HL-60 (cell line): ENCODE measurements at regions not wholly inside any gene's neighbourhood (a gene's known extent, or its start where the extent isn't known, plus 50 kb on each side); places are given as distances from the start of the nearest gene placed in this dataset.

Experiments used
- DNase-seq, 2 experiments: peaks; one replicate each; pipeline ENCODE4 v3.0.0-alpha.2; 2010 to 2020; ENCODE audit warnings: low read depth in 1 of 2, low spot score in 1 of 2
- H3K27ac ChIP-seq: fragments of 250-450 bp; sonication (Bioruptor Pico); replicated peaks from 2 replicates; pipeline ENCODE4 v1.5.1; 2020; ENCODE audit warnings: mild to moderate bottlenecking, moderate library complexity
- H3K27me3 ChIP-seq: fragments of 250-450 bp; sonication (Bioruptor Pico); 2 replicates; pipeline ENCODE4 v1.5.1; 2021; ENCODE audit warnings: mild to moderate bottlenecking, moderate library complexity; ENCODE audit not compliant: insufficient read depth, poor library complexity, severe bottlenecking
- H3K4me3 ChIP-seq: replicated peaks from 2 replicates; pipeline ENCODE4 v1.5.1; 2011; ENCODE audit warnings: mild to moderate bottlenecking, control low read depth, low read length; ENCODE audit not compliant: insufficient read depth
- CTCF ChIP-seq: IDR thresholded peaks from one replicate; pipeline ENCODE4 v1.5.1; 2011; ENCODE audit warnings: low read length, control low read depth, inconsistent platforms; ENCODE audit not compliant: insufficient read depth
- GABPA ChIP-seq: IDR thresholded peaks from 2 replicates; pipeline ENCODE4 v1.6.1; 2012; ENCODE audit warnings: low read depth
- POLR2AphosphoS5 ChIP-seq: IDR thresholded peaks from 2 replicates; pipeline ENCODE4 v1.6.1; 2012; ENCODE audit warnings: low read depth
- REST ChIP-seq: IDR thresholded peaks from 2 replicates; pipeline ENCODE4 v1.6.1; 2012; ENCODE audit warnings: low read depth; ENCODE audit not compliant: insufficient replicate concordance
- SPI1 ChIP-seq: IDR thresholded peaks from 2 replicates; pipeline ENCODE4 v1.6.1; 2012; ENCODE audit warnings: low read depth, mild to moderate bottlenecking, borderline replicate concordance

GRCh38 chr17:77864234-77865111 lies 94.0 kb upstream of the TNRC6C start:
- Histone ChIP-seq H3K27ac (no peak overlapping the region), H3K27me3 (no peaks in the 10 kb centered on the region), H3K4me3 (no peak overlapping the region)
- no peak for DNase-seq
- TF ChIP-seq GABPA: no peak
- TF ChIP-seq SPI1: no peak
- no peak for TF ChIP-seq CTCF
- no peak for TF ChIP-seq POLR2AphosphoS5
- TF ChIP-seq REST: no peak

- TF ChIP-seq REST (no peak), POLR2AphosphoS5 (no peak), GABPA (no peak), SPI1 (no peak), CTCF (no peak)
- Histone ChIP-seq H3K4me3 (no peak overlapping the region), H3K27me3 (no peaks in the 10 kb centered on the region), H3K27ac (no peak overlapping the region)
- DNase-seq: no peak
Measured at GRCh38 chr17:77865112-77865611, 93.3 kb upstream of the TNRC6C start.

GRCh38 chr17:77865716-77866115 lies 92.8 kb upstream of the TNRC6C start:
- no peak overlapping the region for H3K27ac ChIP-seq
- no peak overlapping the region for H3K4me3 ChIP-seq
- DNase-seq: no peak
- TF ChIP-seq CTCF (no peak), SPI1 (no peak), GABPA (no peak), REST (no peak), POLR2AphosphoS5 (no peak)
- H3K27me3 ChIP-seq: no peaks in the 10 kb centered on the region
